C4-2B (cell line): ENCODE measurements at regions not wholly inside any gene's neighbourhood (a gene's known extent, or its start where the extent isn't known, plus 50 kb on each side); places are given as distances from the start of the nearest gene placed in this dataset.

ENCODE experiments used
- ZFX ChIP-seq: fragments of 450-650 bp; IDR thresholded peaks from 2 replicates; pipeline ENCODE4 v1.6.1; 2017
- TF ChIP-seq, protein P1 (sequence below): fragments of 450-650 bp; conservative IDR thresholded peaks from 2 replicates; pipeline ENCODE4 v1.5.1; 2017; ENCODE audit warnings: mild to moderate bottlenecking

DNA sequence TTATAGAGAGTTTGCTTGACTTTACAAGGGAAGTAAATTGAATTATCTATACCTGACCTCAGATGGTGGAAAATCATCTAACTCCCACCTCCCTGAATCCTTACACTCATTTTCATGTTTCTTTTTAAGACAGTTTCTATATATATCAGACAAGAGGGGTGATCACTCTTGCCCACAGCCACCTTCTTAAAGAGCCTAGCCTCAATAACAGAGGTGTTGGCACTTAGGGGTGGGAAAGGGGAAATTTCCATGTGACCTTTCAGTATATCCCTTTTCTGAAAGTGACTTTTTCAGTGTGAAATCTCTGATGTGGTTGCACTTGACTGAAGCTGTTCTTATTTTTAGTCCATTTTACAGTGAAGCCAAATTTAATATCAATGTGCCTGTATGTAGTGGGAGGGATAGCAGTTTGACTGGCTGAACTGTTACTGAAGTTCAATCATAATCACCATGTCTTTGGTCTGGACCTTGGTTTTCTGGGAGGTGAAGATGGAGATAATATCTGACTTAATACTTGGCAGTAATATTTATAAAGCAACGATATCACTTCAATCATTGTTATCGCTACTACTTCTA is 141.3 kb downstream of the MAP3K7 start:
- TF ChIP-seq, protein P1, sequence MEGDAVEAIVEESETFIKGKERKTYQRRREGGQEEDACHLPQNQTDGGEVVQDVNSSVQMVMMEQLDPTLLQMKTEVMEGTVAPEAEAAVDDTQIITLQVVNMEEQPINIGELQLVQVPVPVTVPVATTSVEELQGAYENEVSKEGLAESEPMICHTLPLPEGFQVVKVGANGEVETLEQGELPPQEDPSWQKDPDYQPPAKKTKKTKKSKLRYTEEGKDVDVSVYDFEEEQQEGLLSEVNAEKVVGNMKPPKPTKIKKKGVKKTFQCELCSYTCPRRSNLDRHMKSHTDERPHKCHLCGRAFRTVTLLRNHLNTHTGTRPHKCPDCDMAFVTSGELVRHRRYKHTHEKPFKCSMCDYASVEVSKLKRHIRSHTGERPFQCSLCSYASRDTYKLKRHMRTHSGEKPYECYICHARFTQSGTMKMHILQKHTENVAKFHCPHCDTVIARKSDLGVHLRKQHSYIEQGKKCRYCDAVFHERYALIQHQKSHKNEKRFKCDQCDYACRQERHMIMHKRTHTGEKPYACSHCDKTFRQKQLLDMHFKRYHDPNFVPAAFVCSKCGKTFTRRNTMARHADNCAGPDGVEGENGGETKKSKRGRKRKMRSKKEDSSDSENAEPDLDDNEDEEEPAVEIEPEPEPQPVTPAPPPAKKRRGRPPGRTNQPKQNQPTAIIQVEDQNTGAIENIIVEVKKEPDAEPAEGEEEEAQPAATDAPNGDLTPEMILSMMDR, result no peak
- no peak for TF ChIP-seq ZFX
